Fibroblast of peridontal ligament (primary cell): ENCODE measurements at regions not wholly inside any gene's neighbourhood (a gene's known extent, or its start where the extent isn't known, plus 50 kb on each side); places are given as distances from the start of the nearest gene placed in this dataset.
"Not testable (repeated sequence)": the region's sequence is repeated elsewhere in the genome, so short reads cannot be mapped to it uniquely, and the experiment has no call there.

Experiments
- DNase-seq: peaks from one replicate; pipeline ENCODE4 v3.0.0-alpha.2; 2010; ENCODE audit errors: extremely low read depth

GRCh38 chr2:7524195-7524594 is 607.0 kb downstream of the RNF144A start:
- DNase-seq = no peak

- DNase-seq = no peak
Measured at GRCh38 chr2:7525746-7526145, 608.5 kb downstream of the RNF144A start.

DNA sequence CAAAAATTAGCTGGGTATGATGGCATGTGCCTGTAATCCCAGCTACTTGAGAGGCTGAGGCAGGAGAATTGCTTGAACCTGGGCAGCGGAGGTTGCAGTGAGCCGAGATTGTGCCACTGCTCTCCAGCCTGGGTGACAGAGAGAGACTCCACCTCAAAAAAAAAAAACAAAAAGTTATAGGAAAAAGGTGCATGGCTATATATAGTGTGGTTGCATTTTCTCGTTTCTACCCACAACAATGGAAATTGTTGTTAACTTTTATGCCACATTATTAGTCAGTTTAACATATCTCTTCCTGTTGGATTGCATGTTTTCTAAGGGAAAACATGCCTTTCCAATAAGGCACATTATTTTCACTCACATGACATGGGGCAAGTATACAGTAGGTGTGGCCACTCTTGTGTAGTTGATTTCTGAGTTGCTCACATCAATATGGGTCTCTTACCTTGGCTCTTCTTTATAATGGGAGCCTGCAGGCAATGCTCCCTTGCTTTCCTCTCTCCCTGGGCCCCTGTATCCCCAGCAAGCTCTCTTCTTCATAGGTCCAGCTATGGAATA is 610.0 kb downstream of the RNF144A start:
- no peak for DNase-seq

DNA sequence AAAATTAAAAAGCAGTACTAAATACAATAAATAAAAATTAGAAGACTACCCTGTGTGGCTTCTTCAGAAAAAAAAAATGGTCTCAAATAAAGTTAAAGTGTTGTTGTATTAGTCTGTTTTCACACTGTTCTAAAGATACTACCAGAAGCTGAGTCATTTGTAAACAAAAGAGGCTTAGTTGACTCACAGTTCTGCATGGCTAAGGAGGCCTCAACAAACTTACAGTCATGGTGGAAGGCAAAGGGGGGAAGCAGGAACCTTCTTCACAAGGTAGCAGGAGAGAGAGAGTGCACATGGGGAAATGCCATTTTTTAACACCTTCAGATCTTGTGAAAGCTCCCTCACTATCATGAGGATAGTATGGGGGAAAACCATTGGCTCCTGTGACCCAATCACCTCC is 612.8 kb downstream of the RNF144A start:
- no peak for DNase-seq

DNA sequence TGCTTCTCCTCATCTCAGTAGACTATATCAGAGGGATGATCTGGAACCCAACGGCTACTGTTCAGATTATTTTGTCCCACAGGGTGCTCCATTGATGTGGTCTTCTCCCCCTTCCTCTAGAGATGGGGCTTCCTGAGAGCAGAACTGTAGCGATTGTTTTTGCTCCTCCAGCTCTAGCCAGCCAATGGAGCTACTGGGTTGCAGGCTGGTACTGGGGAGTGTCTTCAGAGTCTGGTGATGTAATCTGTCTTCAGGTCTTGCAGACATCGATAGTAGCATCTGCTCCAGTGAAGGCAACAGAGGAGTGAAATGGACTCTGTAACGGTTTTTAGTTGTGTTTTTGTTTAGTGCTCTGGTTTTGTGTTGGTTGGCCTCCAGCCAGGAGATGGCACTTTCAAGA is 621.9 kb downstream of the RNF144A start:
- DNase-seq = no peak

GRCh38 chr2:7539760-7540159 is 622.5 kb downstream of the RNF144A start:
- no peak for DNase-seq

DNA sequence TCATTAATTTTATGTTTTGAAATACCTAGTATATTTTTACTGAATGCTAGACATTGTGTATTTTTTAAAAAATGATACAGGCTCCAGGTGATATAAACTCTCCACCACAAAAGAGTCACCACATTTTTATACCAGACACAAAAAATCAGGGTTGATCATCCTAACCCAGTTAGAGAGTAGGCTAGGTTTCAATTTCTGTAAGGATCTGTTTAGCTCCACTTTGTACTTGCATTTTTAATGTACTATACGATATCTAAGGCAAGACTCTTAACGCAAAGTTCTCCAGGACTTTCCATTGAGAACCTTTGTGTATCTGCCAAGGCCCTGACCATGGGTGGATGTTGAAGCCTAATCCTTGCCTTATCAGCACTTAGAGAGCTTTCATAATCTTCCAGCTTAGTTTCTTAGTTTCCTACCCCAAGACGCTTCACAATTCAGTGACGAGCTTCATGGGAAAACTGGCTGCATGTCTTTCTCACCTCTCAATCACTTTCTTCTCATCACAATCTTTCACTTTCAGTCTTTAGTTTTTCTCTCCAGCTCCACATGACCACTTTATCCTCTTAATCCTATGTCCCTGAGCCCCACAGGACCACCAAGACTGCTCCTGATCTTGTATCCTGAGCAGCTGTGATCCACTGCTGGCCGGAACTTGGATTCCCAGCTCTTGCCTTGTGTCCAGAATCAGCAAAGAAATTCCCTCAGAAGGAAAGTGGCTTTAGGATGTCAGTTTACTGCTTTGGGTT is 635.8 kb downstream of the RNF144A start:
- DNase-seq = no peak

- DNase-seq = no peak
Measured at GRCh38 chr2:7555260-7555659, 638.0 kb downstream of the RNF144A start.

DNA sequence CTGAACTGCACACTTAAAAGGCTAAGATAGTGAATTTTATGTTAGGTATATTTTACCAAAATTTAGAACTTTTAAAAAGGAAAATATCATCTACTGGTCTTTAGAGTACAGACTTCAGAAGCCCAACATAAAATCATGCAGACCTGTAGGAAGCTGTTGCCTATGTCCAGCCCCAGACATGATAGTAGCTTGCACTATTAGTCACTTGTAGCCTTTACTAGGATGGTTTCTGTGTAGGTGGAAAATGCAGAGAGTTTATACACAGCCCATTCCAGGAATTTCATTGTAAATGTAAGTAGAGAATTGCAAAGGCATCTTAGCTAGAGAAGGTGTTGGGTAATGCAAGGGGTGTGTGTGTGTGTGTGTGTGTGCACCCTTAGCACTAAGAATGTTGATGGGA is 640.2 kb downstream of the RNF144A start:
- DNase-seq = no peak

DNA sequence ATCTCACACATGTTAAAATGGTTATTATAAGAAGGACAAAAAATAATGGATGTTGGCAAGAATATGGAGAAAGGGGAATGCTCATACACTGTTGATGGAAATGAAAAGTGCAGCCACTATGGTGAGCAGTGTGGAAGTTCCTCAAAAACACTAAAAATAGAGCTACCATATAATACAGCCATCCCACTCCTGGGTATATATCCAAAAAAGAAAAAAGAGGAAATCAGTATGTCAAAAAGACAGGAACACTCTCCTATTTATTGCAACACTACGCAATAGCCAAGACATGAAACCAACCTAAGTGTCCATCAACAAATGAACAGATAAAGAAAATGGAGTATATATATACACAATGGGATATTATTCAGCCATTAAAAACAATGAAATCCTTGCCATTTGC is 642.6 kb downstream of the RNF144A start:
- no peak for DNase-seq

DNA sequence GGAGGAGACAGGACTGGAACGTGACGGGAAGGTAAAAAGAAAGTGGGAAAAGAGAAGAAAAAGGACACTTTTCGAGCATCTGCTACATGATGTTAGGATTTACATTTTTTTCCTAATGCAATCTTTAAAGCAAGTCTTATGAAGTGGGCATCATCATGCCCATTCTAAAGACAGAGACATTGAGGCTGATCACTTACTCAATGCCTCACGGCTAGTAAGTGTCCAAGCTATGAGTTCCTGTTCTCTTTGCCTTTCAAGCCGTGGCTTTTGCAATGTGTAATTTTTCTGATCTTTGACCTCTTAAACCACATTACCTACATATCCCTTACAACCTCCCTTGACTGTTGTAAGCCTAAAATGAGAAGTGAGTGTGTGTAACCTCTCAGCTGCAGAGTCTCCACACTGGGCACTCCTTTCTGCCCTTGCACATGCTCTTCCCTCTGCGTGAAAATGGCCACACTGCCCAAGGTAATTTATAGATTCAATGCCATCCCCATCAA is 649.2 kb downstream of the RNF144A start:
- DNase-seq = no peak

GRCh38 chr2:7567116-7567515 is 649.9 kb downstream of the RNF144A start:
- not testable (repeated sequence) for DNase-seq

GRCh38 chr2:7567646-7568045 is 650.4 kb downstream of the RNF144A start:
- no peak for DNase-seq

- DNase-seq = no peak
Measured at GRCh38 chr2:7570247-7570646, 653.0 kb downstream of the RNF144A start.

DNA sequence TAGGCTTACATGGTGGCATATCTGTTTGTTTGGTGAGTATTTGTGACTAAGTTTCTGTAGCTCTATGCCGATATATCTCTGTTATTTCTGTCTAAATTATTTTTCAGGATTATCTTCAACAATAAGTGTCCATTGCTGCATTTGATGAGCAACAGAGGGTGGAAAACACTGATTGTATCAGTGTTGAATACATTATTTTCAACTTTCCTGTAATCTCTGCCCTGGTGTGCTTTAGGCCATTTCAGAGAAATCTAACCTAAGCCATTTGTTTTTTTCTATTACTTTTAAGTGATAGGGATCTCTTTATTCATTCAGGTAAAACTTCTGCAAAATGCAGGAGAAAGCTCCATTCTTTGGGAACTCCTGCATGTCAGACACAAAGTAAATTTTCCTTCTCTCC is 654.5 kb downstream of the RNF144A start:
- no peak for DNase-seq

DNA sequence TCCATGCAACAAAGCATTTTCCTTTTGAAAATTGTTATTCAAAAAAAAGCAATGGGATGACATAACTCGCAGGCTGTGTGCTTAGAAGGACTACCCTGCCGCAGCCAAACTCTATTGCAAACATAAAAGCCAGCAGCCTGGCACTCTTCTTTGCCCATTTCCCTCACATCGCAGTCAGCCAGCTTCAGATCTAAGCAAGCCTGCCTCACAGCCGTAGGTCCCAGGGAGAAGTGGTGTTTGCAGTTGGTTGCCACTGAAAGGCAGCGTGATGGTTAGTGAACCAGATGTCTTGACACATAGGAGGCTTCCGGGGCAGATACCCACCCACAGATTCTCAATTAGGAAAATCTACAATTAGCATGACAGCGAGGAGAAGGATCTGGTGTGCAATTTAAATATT is 655.2 kb downstream of the RNF144A start:
- DNase-seq = no peak

DNA sequence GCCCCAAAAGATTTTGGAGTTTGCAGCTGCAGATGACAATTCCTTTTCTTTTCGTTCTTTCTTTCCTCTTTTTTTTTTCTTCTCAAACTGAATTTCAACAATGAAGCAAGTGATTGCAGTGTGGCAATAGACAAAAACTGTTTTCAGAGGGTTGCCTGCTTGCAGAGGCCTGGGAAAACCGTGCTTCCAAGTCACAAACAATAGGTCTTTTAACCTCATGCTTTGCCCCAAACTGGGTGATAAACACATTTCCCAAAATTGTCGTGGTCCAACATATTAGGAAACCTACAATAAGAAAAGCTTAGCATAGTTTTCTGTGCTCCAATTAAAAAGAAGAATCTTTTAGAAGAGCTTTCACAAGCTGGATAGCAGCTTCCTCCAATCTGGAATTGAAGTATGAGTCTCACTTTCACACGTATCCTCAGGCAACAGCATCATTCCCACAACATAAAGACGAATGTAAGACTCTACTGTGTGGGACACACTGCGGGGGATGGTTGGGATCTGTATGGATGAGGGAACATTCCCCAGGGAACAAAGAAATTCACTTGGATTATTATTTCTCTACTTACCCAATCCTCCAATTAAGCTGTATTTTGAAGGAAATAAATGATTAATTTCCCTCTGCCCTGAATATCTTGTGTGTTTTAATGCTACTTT is 656.1 kb downstream of the RNF144A start:
- no peak for DNase-seq

- DNase-seq = no peak
Measured at GRCh38 chr2:7574385-7574784, 657.2 kb downstream of the RNF144A start.

DNA sequence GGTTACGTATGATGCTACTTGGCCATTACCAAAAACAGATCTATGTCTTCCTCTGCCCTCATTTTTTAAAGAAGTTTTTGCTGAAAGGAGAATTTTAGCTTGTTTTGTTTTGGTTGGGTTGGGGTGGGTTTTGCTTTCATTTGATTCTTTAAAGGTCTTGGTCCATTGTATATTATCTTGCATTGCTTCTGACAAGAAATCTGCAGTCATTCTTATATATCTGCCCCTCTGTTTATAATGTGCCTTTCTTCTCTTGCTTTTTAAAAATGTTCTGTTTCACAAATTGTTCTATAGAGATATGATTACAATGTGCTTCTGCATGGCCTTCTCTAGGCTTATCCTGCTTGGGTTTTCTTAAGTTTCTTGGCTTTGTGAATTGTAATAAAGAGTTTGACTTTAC is 660.6 kb downstream of the RNF144A start:
- no peak for DNase-seq

GRCh38 chr2:7584017-7584416 is 666.8 kb downstream of the RNF144A start:
- DNase-seq = no peak

- no peak for DNase-seq
Measured at GRCh38 chr2:7586898-7587297, 669.7 kb downstream of the RNF144A start.

GRCh38 chr2:7588295-7588694 is 671.1 kb downstream of the RNF144A start:
- DNase-seq = no peak

GRCh38 chr2:7592618-7593140 is 675.5 kb downstream of the RNF144A start:
- no peak for DNase-seq
